KOPT-K1 (cell line): ENCODE measurements at regions not wholly inside any gene's neighbourhood (a gene's known extent, or its start where the extent isn't known, plus 50 kb on each side); places are given as distances from the start of the nearest gene placed in this dataset.

Experiments used
- H3K27ac ChIP-seq: fragments of 200-600 bp; sonication (generic); 2 replicates; pipeline ENCODE4 v1.5.1; 2016; ENCODE audit warnings: antibody characterized with exemption, mild to moderate bottlenecking, low read depth, low read length; ENCODE audit not compliant: poor library complexity, severe bottlenecking
- H3K36me3 ChIP-seq: fragments of 200-600 bp; sonication (generic); 2 replicates; pipeline ENCODE4 v1.5.1; 2017; ENCODE audit warnings: antibody characterized with exemption, mild to moderate bottlenecking, low read length, moderate library complexity; ENCODE audit not compliant: insufficient read depth
- H3K9me3 ChIP-seq: fragments of 200-600 bp; sonication (generic); 2 replicates; pipeline ENCODE4 v1.5.1; 2017; ENCODE audit warnings: antibody characterized with exemption, low read length, mild to moderate bottlenecking; ENCODE audit not compliant: insufficient read depth, poor library complexity, severe bottlenecking

DNA sequence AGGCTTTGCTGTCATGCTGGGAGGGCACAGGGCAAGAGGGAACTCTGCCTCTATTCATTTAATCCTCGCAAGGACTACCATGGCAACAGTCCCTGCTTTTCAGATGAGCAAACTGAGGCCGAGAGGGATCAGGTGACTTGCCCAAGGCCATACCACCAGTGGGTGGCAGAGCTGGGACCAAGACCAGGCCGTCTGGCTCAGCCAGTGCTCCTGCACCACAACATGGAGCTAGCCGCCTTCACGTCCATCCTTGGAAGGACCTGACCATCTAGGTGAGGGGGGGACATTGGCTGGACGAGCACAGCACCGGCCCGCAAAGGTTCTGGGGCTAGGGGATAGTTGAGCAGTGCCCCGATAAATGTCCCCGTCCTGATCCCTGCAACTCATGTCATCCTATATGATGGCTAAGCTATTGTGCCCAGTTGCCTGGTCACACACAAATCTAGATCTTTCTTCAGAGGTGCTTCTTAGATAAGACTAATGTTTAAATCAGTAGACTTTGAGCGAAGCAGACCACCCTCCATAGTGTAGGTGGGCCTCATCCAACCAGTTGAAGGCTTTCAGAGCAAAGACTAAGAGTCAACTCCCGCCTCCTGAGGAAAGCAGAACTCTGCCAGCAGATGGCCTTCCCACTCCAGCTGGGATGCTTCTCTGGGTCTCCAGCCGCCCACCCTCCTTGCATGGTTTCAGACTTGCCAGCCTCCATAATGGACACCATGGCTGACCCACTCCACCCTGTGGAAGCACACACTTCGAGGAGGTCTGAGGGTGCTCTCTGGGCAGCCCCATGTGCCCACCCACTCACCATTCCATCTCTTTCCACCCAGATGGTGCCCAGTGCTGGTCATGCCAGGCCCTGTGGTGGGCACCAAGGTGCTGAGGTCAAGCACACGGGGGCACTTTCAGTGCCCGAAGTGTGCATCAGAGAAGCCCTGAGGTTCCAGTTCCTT is 214.8 kb upstream of the RAB6C start:
- no peaks in the 10 kb centered on the region for H3K9me3 ChIP-seq
- no peak overlapping the region for H3K27ac ChIP-seq
- no peaks in the 10 kb centered on the region for H3K36me3 ChIP-seq

DNA sequence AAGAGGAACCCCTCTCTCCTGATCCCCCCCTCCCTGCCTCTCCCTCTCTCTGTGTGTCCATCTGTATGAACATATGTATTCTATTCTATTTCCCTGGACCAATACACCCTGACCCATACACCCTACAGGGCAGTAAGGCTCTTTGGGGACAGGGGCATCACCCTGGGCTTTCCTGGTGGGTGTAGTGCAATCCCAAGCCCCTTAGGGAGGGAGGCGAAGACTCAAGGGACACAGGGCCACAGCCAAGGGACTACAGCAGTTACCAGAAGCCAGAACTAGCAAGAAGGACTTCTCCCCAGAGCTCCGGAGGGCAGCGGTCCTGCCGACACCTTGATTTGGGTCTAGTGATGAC is 214.2 kb upstream of the RAB6C start:
- H3K9me3 ChIP-seq, result no peaks in the 10 kb centered on the region
- H3K36me3 ChIP-seq, result no peaks in the 10 kb centered on the region
- no peak overlapping the region for H3K27ac ChIP-seq

DNA sequence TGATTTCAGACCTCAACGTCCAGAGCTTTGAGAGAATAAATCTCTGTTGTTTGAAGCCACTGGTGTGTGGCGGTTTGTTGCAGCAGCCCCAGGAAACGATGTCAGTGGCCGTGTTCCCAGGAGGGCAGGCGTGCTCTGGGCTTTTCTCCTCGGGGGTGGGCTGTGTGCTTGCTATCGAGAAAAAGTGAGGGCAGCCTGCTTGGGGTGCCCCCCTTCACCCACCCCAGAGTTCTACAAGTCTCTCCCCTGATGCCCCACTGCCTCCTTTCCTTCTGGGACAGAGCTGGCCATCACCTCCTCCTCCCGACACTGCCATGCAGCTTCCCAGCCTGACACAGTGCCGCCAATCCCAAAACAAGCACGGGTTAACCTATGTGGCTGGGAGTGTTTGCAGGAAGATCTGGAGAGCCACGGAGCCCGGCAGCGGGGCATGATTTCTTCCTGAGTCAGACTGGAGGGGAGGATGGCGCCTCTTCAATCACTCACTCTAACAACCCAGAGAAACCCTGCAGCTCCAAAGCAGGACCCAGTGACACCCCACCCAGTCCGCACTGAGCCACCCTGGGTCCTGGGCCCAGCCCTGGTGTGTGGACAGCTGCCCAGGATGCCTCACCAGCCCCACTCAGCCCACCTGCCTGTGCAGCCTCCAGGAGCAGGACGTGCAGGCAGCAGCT is 213.7 kb upstream of the RAB6C start:
- Histone ChIP-seq H3K27ac (no peak overlapping the region), H3K9me3 (no peaks in the 10 kb centered on the region), H3K36me3 (no peaks in the 10 kb centered on the region)

DNA sequence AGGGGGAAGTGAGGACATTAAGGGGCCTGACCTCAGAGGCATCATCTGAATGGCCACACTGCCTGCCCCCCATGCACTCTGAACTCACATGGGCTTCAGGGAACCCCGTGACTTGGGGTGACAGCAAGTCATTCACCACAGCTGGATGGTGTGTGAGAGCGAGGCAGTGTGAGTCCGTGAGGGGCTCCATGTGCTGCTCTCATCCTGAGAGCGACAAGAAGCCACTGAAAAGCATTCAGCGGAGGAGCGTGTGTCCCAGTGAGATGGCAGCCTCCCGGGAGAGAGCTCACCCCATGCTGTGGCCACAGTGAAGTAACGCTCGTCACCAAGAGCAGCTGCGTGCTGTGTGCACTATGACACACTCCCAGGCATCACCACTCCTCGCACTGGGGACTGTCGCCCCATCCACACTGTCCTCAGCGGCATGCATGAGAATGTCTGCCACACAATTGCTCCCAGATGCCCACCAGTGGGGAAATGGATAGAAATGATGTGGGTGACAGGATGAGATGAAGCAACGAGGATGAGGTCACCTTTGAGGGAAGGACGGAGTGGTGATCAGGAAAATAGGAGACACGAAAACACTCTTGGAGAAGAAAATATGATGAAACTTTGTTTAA is 213.0 kb upstream of the RAB6C start:
- Histone ChIP-seq H3K9me3 (no peaks in the 10 kb centered on the region), H3K27ac (no peak overlapping the region), H3K36me3 (no peaks in the 10 kb centered on the region)

DNA sequence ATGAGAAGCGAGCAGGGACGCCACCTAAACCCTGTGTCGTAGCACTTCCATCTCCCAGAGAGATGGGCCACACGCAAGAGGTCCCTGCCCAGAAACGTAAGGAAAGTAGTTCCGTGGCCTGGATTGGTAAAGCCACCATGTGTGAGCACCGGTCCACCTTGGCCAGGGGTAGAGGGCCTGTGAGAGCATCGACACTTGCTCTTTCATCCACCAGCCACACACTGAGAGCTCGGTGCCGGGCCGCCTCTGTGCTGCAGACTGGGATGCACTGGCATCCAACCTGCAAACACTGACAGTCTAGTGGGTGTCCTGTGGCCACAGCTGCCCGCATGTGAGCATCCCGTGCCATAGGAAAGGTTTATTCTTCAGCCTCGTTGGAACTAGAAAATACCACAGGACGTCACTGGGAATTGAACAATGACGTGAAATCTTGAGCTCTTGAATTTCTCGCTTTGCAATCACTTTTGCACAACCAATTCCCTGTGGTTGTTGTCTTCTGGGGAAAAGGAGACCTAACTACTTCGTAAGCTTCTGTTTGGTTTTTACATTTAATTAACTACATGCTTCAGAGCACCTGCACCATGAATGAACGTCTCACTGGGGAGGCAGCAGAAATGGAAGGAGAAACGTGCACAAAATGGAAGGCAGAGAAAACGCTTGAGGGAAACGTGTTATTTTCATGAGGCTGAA is 212.0 kb upstream of the RAB6C start:
- H3K27ac ChIP-seq, result no peak overlapping the region
- no peaks in the 10 kb centered on the region for H3K36me3 ChIP-seq
- H3K9me3 ChIP-seq, result no peaks in the 10 kb centered on the region

DNA sequence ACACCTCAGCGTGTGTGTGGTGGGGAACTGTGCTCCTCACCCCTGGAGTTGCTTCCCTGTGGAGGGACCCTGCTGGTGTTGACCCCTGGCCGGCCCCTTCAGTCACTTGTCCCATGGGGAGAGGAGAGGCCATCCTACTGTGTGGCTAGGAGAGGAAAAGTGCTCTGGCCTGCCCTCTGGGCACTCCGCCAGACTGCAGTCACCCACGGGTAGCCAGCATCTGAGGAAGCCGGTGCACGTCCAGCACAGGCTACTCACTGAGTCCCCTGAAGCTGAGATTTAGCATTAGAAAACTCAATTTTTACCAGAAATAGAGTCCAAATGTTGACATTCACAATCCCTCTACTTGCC is 211.5 kb upstream of the RAB6C start:
- no peaks in the 10 kb centered on the region for H3K36me3 ChIP-seq
- H3K9me3 ChIP-seq, result no peaks in the 10 kb centered on the region
- H3K27ac ChIP-seq, result no peak overlapping the region

DNA sequence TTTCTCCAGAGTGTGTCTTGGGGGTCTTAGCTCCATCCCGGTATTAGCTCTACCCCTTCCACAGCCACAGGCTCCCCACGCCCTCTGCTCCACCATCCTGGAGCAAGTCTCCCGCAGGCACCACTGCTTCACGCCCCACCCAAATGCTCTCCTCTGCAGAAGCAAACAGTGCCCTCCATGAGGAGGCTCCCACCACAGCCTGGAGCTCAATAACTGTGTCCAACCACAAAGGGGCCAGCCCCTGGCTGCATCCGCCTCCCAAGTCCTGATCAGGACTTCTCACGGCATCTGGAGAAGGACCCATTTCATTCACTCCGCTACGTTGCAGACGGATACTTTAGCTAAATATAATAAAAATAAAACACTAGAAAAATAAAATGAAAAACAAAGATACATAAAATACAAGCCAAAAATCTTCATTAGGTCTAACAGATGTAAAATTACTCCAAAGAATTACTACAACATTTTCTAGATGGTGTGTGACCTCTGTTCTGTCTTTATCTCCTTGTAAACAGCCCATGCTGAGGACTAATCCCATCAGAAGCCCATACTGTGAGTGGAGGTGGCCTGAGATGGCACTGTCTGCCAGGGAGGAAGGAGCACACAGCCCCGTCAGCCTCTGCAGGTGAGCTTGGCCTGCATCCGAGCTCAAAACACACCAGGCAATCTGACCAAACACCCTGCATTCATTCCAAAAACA is 210.8 kb upstream of the RAB6C start:
- no peaks in the 10 kb centered on the region for H3K36me3 ChIP-seq
- no peak overlapping the region for H3K27ac ChIP-seq
- H3K9me3 ChIP-seq, result no peaks in the 10 kb centered on the region

DNA sequence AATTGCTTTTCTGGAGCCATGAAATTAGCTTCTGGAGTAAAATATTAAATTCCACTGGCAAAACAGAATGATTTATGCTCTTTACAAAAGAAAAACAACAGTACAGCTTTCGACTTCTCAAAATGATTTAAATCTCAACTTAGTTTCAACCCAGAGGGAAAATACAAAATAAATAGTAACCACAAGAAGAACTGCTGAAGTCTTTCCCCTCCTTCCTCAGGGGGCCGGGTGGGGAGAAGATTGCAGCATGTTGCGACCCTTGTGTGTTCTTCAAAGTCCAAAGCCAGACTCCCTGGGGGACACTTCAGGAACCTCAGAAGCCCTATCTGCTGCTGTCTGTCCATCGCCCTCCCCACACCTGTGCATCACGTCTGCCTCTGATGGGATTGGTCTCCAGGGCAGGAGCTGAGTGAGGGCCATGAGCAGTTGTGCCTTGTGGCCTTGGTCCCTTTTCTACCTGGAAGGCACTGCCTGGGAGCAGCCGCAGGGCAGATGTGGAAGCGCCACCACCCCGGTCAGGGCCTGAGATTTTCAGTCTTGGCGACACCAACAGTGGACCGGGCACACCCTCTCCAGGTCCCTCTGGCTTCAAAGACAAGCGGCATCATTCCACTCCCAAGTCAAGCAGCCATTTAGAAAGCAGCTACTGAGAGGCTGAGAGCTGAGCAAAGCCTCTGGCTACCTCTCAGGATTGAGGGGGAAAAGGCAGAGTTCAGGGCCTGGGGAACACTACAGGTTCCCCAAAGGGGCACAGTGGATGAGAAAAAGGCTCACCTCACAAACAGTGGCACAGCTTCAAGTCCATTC is 210.1 kb upstream of the RAB6C start:
- Histone ChIP-seq H3K36me3 (no peaks in the 10 kb centered on the region), H3K9me3 (no peaks in the 10 kb centered on the region), H3K27ac (no peak overlapping the region)

DNA sequence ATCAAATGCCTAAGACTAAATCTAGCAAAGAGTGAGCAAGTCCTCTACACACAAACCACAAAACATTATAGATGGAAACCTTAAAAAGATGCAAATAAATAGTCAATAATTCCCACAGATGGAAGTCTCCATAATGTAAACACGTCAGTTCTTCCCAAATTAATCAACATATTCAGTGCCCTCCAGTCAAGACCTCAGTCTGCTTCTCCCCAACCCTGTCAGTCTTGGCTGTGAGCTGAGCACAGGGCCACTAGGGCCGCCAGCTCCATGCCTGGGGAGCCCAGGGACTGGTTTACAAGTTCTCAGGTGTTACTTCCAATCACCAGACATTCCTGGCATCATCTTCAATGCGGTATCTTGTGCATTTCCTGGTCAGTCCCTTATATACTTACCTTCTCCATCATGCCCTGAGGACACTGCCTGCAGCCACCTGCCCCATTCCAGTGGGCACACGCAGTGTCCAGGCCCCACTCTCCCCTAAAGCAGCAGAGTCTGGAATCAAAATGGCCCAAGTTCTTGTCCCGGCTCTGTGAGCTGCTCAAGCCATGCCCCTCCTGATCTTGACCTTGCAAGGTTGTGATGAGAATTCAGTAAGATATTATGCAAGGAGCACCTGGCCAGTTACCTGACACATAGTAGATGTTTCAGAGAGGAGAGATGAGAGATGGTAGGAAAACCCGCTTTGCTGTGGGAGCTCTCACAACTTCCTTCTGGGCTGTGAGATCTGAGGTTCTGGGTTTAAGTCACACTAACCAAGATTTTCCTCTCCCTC is 207.9 kb upstream of the RAB6C start:
- no peaks in the 10 kb centered on the region for H3K9me3 ChIP-seq
- H3K36me3 ChIP-seq, result no peaks in the 10 kb centered on the region
- H3K27ac ChIP-seq, result no peak overlapping the region

DNA sequence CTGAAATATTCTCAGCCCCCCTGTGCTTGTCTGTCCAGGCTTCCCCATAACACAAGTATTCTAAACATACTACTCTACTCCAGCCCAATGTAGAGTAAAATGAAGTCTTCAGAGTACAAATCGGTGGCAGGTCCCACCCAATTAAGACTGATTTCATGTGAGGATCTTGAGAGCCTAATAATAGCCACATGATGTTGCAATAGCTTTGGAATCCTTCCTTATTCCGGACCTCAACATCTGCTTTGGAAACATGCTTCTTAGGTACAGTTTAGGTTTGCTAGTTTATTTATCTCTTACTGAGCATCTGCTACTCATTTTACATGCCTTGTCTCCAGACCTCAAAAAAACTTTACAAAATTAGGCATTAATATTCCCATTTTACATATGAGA is 207.3 kb upstream of the RAB6C start:
- no peak overlapping the region for H3K27ac ChIP-seq
- no peaks in the 10 kb centered on the region for H3K9me3 ChIP-seq

DNA sequence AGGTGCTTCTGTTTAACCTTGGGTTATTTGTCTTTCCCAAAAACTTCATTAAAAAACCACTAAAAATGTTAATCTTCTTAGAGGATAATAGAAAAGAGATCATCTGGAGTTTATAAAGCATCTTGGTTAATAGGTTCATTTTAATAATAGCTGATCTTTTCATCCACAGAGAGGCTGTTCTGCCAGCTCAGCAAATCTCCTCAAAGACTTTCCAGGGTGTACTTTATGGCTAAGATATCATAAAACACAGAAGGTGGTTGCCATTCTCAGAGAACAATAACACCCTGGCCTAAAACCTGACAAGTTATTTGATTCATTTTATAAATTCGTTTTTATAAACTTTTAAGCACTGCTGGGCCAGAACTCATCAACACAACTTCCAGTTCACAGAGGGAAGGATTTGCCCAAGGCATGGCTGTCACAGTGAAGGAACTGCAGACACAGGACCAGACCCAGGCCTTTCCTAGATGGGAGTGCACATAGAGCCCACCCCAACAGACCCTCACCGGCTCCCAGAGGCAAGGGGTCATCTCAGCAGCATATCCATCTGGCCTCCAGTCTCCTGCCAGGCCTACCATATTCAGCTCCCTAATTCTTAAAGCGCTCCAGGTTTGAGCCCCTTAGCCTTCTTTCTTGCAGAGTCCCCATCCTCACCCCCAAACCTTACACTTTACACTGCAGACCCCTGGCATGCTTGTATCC is 203.4 kb upstream of the RAB6C start:
- no peaks in the 10 kb centered on the region for H3K9me3 ChIP-seq
- H3K36me3 ChIP-seq, result no peaks in the 10 kb centered on the region
- H3K27ac ChIP-seq, result no peak overlapping the region

More for the DNA sequence above, 207.3 kb upstream of the RAB6C start:
- no peaks in the 10 kb centered on the region for H3K36me3 ChIP-seq

DNA sequence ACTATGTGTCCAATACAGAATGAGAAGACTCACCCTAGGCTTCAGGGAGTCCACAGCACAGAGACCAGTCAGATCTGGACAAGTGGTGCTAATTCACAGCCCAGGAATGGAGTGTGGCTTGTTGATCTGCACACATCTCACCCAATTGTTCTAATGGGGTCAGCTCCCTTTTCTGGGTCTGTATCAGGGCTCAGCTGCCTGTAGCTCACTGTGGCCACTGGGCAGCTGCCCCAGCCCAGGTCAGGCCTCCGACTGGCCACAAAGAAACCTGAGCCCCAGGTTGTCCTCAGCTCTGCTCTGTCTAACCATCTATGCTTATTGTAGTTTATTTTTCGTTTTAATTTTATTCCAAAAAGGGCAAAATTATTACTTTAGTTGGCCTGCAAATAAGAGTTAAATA is 202.3 kb upstream of the RAB6C start:
- Histone ChIP-seq H3K27ac (no peak overlapping the region), H3K36me3 (no peaks in the 10 kb centered on the region), H3K9me3 (no peaks in the 10 kb centered on the region)
